ENCODE measurements at regions not wholly inside any gene's neighbourhood (a gene's known extent, or its start where the extent isn't known, plus 50 kb on each side); places are given as distances from the start of the nearest gene placed in this dataset.

GRCh38 chr13:56412856-56413255, 727.9 kb upstream of the PRR20A start:
- no peak overlapping the region for H3K4me2 ChIP-seq (ENCODE audit: low read length)
- H4K20me1 ChIP-seq (ENCODE audit: insufficient read depth, low read length), result no peaks in the 10 kb centered on the region
- Mint-ChIP-seq H3K36me3 (ENCODE audit: low read depth, unreplicated experiment) (no peaks in the 10 kb centered on the region), H3K4me3 (ENCODE audit: unreplicated experiment) (no peak overlapping the region), H3K4me1 (ENCODE audit: low read depth, unreplicated experiment) (no peaks in the 10 kb centered on the region), H3K27me3 (ENCODE audit: low read depth, unreplicated experiment) (no peaks in the 10 kb centered on the region), H3K27ac (ENCODE audit: unreplicated experiment) (no peak overlapping the region), H3K9me3 (ENCODE audit: unreplicated experiment) (no peaks in the 10 kb centered on the region)
- H3K9ac ChIP-seq (ENCODE audit: low read length), result no peak overlapping the region
- H3K4me1 ChIP-seq (ENCODE audit: insufficient read depth, low read length), result no peaks in the 10 kb centered on the region
- DNase-seq (ENCODE audit: low read depth), result no peak
- TF ChIP-seq CTCF (IDR thresholded peaks at IDR 0.05; ENCODE audit: insufficient read depth, low read depth, low read length) (no peak), EZH2 (IDR thresholded peaks at IDR 0.05; ENCODE audit: insufficient read depth, low read length) (no peak)
- no peaks in the 10 kb centered on the region for H3K27me3 ChIP-seq (ENCODE audit: insufficient read depth, low read length)
- no peaks in the 10 kb centered on the region for H3K79me2 ChIP-seq (ENCODE audit: insufficient read depth, low read length)
- H2AFZ ChIP-seq (ENCODE audit: low read depth, low read length), result no peak overlapping the region
- H3K4me3 ChIP-seq (ENCODE audit: insufficient read depth, low read depth, low read length), result no peak overlapping the region
- H3K27ac ChIP-seq (ENCODE audit: low read depth, low read length), result no peak overlapping the region
- H3K9me3 ChIP-seq (ENCODE audit: insufficient read depth, low read depth, low read length), result peaks cover 5% of the 10 kb centered on the region
- H3K36me3 ChIP-seq (ENCODE audit: insufficient read depth, low read length), result no peaks in the 10 kb centered on the region
- no peak for FAIRE-seq

DNA sequence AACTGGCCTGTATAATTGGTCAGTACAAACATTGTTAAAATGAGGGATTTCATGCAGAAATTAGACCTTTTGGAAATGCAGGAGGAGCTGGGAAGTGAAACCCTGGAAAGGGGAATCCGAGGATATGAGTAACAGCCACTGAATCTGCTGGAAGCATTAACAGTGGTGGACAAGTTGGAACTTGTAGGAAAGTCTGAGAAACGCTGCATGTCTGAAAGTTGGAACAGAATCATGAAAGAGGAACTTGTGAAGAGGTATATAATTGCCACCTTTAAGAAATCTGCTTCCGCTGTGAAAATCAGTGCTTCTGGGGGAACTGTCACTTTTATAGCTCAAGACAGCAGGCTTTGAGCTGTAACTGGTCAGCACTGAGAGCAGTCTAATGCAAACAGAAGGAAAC, 716.5 kb upstream of the PRR20A start:
- Histone ChIP-seq H3K4me3 (ENCODE audit: insufficient read depth, low read depth, low read length) (no peak overlapping the region), H3K4me1 (ENCODE audit: insufficient read depth, low read length) (no peaks in the 10 kb centered on the region), H3K79me2 (ENCODE audit: insufficient read depth, low read length) (no peaks in the 10 kb centered on the region), H3K4me2 (ENCODE audit: low read length) (no peak overlapping the region), H3K9ac (ENCODE audit: low read length) (no peak overlapping the region), H3K9me3 (ENCODE audit: insufficient read depth, low read depth, low read length) (no peaks in the 10 kb centered on the region), H3K27me3 (ENCODE audit: insufficient read depth, low read length) (no peaks in the 10 kb centered on the region), H2AFZ (ENCODE audit: low read depth, low read length) (no peak overlapping the region), H4K20me1 (ENCODE audit: insufficient read depth, low read length) (no peaks in the 10 kb centered on the region), H3K36me3 (ENCODE audit: insufficient read depth, low read length) (no peaks in the 10 kb centered on the region), H3K27ac (ENCODE audit: low read depth, low read length) (no peak overlapping the region)
- DNase-seq (ENCODE audit: low read depth) (no peak), FAIRE-seq (no peak)
- TF ChIP-seq CTCF (IDR thresholded peaks at IDR 0.05; ENCODE audit: insufficient read depth, low read depth, low read length) (no peak), EZH2 (IDR thresholded peaks at IDR 0.05; ENCODE audit: insufficient read depth, low read length) (no peak)
- Mint-ChIP-seq H3K36me3 (ENCODE audit: low read depth, unreplicated experiment) (no peaks in the 10 kb centered on the region), H3K9me3 (ENCODE audit: unreplicated experiment) (no peaks in the 10 kb centered on the region), H3K27me3 (ENCODE audit: low read depth, unreplicated experiment) (no peaks in the 10 kb centered on the region), H3K4me3 (ENCODE audit: unreplicated experiment) (no peak overlapping the region), H3K4me1 (ENCODE audit: low read depth, unreplicated experiment) (peaks cover 7% of the 10 kb centered on the region), H3K27ac (ENCODE audit: unreplicated experiment) (peak overlapping the region; percentile 75)

GRCh38 chr13:56457535-56458190, 683.1 kb upstream of the PRR20A start:
- Mint-ChIP-seq H3K4me1 (ENCODE audit: low read depth, unreplicated experiment) (no peaks in the 10 kb centered on the region), H3K4me3 (ENCODE audit: unreplicated experiment) (no peak overlapping the region), H3K27me3 (ENCODE audit: low read depth, unreplicated experiment) (no peaks in the 10 kb centered on the region), H3K27ac (ENCODE audit: unreplicated experiment) (no peak overlapping the region), H3K9me3 (ENCODE audit: unreplicated experiment) (peaks cover 3% of the 10 kb centered on the region), H3K36me3 (ENCODE audit: low read depth, unreplicated experiment) (peaks cover 3% of the 10 kb centered on the region)
- no peaks in the 10 kb centered on the region for H4K20me1 ChIP-seq (ENCODE audit: insufficient read depth, low read length)
- no peak overlapping the region for H3K27ac ChIP-seq (ENCODE audit: low read depth, low read length)
- H3K9ac ChIP-seq (ENCODE audit: low read length), result no peak overlapping the region
- no peaks in the 10 kb centered on the region for H3K36me3 ChIP-seq (ENCODE audit: insufficient read depth, low read length)
- no peaks in the 10 kb centered on the region for H3K4me1 ChIP-seq (ENCODE audit: insufficient read depth, low read length)
- H3K9me3 ChIP-seq (ENCODE audit: insufficient read depth, low read depth, low read length), result no peaks in the 10 kb centered on the region
- H2AFZ ChIP-seq (ENCODE audit: low read depth, low read length), result no peak overlapping the region
- no peak for TF ChIP-seq EZH2 (IDR thresholded peaks at IDR 0.05; ENCODE audit: insufficient read depth, low read length)
- DNase-seq (ENCODE audit: low read depth) (no peak), FAIRE-seq (no peak)
- H3K4me3 ChIP-seq (ENCODE audit: insufficient read depth, low read depth, low read length), result no peak overlapping the region
- H3K27me3 ChIP-seq (ENCODE audit: insufficient read depth, low read length), result no peaks in the 10 kb centered on the region
- H3K4me2 ChIP-seq (ENCODE audit: low read length), result no peak overlapping the region
- H3K79me2 ChIP-seq (ENCODE audit: insufficient read depth, low read length), result no peaks in the 10 kb centered on the region

Data from astrocyte (in vitro differentiated cells and primary cell).